DND-41 (cell line): ENCODE measurements at regions not wholly inside any gene's neighbourhood (a gene's known extent, or its start where the extent isn't known, plus 50 kb on each side); places are given as distances from the start of the nearest gene placed in this dataset.
A peak's percentile ranks its signal among the peaks of the same experiment; 100 is the strongest.

Experiments used
- ATAC-seq: fragments of 200-7000 bp; cut with Tn5 transposase; 3 replicates; pipeline ENCODE4 v1.9.1; 2021; ENCODE audit warnings: low read depth; ENCODE audit not compliant: insufficient read depth
- DNase-seq: peaks from one replicate; pipeline ENCODE4 v3.0.0-alpha.2; 2020
- H2AFZ ChIP-seq: 2 replicates; pipeline ENCODE4 v1.6.0; 2012; ENCODE audit warnings: low read depth, low read length
- H3K27ac ChIP-seq: 2 replicates; pipeline ENCODE4 v1.5.1; 2012; ENCODE audit warnings: low read length, inconsistent platforms
- H3K27me3 ChIP-seq: fragments of 200-600 bp; sonication (generic); 2 replicates; pipeline ENCODE4 v1.6.0; 2012; ENCODE audit warnings: low read length, mild to moderate bottlenecking, inconsistent platforms; ENCODE audit not compliant: insufficient read depth, poor library complexity
- H3K36me3 ChIP-seq: 2 replicates; pipeline ENCODE4 v1.5.1; 2012; ENCODE audit warnings: low read length, inconsistent platforms; ENCODE audit not compliant: insufficient read depth
- H3K4me1 ChIP-seq: 2 replicates; pipeline ENCODE4 v1.5.1; 2012; ENCODE audit warnings: mild to moderate bottlenecking, low read length; ENCODE audit not compliant: insufficient read depth
- H3K4me2 ChIP-seq: 2 replicates; pipeline ENCODE4 v1.6.0; 2012; ENCODE audit warnings: mild to moderate bottlenecking, moderate library complexity, low read length, inconsistent platforms; ENCODE audit not compliant: insufficient read depth
- H3K4me3 ChIP-seq, 2 experiments: fragments of 200-600 bp in 1 of 2; shearing (Covaris generic) in 1 of 2; 2 replicates each; pipeline ENCODE4 v1.5.1; 2012 to 2016; ENCODE audit warnings: inconsistent platforms in 2 of 2, low read length in 2 of 2, mild to moderate bottlenecking in 2 of 2, low read depth in 1 of 2, moderate library complexity in 1 of 2
- H3K79me2 ChIP-seq: 2 replicates; pipeline ENCODE4 v1.6.0; 2012; ENCODE audit warnings: low read length, inconsistent platforms; ENCODE audit not compliant: insufficient read depth
- H3K9ac ChIP-seq: 2 replicates; pipeline ENCODE4 v1.6.0; 2012; ENCODE audit warnings: low read depth, mild to moderate bottlenecking, inconsistent platforms, low read length, moderate library complexity
- H3K9me3 ChIP-seq: 2 replicates; pipeline ENCODE4 v1.5.1; 2012; ENCODE audit warnings: low read length, moderate library complexity, mild to moderate bottlenecking, inconsistent platforms; ENCODE audit not compliant: insufficient read depth, severe bottlenecking
- H4K20me1 ChIP-seq: 2 replicates; pipeline ENCODE4 v1.6.0; 2012; ENCODE audit warnings: low read length; ENCODE audit not compliant: insufficient read depth
- EZH2 ChIP-seq: IDR thresholded peaks from 3 replicates; pipeline ENCODE4 v1.6.1; 2012; ENCODE audit warnings: borderline replicate concordance, low read depth, mild to moderate bottlenecking, moderate library complexity, low read length, inconsistent platforms; ENCODE audit not compliant: severe bottlenecking
- TF ChIP-seq, protein P1 (sequence below): IDR thresholded peaks from 2 replicates; pipeline ENCODE4 v1.5.1; 2012; ENCODE audit warnings: borderline replicate concordance, low read length, moderate library complexity, mild to moderate bottlenecking; ENCODE audit not compliant: poor library complexity, severe bottlenecking; ENCODE audit errors: extremely low read depth

DNA sequence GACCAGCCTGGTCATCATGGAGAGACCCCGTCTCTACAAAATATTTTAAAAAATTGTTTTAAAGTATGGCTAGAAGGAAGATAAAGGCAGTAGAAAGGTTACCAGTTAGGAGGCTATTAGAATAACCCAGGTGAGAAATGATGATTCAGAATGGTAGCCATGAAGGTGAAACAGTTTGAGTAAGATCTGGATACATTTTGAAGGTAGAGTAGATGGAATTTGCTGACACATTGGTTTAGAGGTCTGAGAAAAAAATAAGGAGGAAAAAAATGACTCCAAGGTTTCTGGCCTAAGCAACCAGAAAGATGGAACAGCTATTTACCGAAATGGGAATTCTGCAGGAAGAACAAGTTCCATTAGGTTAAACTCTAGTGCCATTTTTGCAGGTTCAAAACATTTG is 167.9 kb upstream of the TAB2 start:
- Histone ChIP-seq H3K4me3 (no peak overlapping the region), H2AFZ (no peak overlapping the region), H3K4me2 (no peak overlapping the region), H3K9me3 (no peaks in the 10 kb centered on the region), H3K4me1 (peaks cover 40% of the 10 kb centered on the region), H3K79me2 (no peaks in the 10 kb centered on the region), H3K9ac (no peak overlapping the region), H3K36me3 (no peaks in the 10 kb centered on the region), H3K27ac (no peak overlapping the region), H3K27me3 (no peaks in the 10 kb centered on the region), H4K20me1 (no peaks in the 10 kb centered on the region)
- ATAC-seq (no peak), DNase-seq (no peak)
- TF ChIP-seq, protein P1, sequence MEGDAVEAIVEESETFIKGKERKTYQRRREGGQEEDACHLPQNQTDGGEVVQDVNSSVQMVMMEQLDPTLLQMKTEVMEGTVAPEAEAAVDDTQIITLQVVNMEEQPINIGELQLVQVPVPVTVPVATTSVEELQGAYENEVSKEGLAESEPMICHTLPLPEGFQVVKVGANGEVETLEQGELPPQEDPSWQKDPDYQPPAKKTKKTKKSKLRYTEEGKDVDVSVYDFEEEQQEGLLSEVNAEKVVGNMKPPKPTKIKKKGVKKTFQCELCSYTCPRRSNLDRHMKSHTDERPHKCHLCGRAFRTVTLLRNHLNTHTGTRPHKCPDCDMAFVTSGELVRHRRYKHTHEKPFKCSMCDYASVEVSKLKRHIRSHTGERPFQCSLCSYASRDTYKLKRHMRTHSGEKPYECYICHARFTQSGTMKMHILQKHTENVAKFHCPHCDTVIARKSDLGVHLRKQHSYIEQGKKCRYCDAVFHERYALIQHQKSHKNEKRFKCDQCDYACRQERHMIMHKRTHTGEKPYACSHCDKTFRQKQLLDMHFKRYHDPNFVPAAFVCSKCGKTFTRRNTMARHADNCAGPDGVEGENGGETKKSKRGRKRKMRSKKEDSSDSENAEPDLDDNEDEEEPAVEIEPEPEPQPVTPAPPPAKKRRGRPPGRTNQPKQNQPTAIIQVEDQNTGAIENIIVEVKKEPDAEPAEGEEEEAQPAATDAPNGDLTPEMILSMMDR, result no peak
- TF ChIP-seq EZH2, result no peak

DNA sequence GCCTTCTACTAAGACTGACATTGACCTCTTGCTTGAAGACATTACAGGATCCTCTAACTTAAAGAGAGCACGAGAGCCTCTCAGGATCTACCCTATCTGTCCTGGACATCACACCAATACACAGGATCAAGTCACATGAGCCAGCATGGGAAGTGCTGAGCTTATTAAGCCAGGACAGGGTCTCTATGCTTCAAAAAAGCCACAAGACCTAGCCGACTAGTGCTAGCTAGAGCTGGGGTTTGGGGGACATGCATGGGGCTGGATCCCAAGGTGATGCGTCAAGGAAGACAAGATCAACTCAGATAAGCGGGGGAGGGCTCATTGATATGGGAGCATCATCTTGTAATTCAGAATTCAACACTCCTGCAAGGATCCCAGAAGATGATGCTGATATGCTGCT is 167.2 kb upstream of the TAB2 start:
- no peaks in the 10 kb centered on the region for H4K20me1 ChIP-seq
- no peak for TF ChIP-seq EZH2
- TF ChIP-seq, protein P1, result no peak
- no peak overlapping the region for H3K9ac ChIP-seq
- no peaks in the 10 kb centered on the region for H3K79me2 ChIP-seq
- H3K27me3 ChIP-seq, result no peaks in the 10 kb centered on the region
- no peak overlapping the region for H3K4me3 ChIP-seq
- H3K4me2 ChIP-seq, result no peak overlapping the region
- peaks cover 41% of the 10 kb centered on the region for H3K4me1 ChIP-seq
- H3K36me3 ChIP-seq, result no peaks in the 10 kb centered on the region
- no peak for ATAC-seq
- no peak for DNase-seq
- H3K9me3 ChIP-seq, result no peaks in the 10 kb centered on the region
- no peak overlapping the region for H2AFZ ChIP-seq
- H3K27ac ChIP-seq, result no peak overlapping the region

DNA sequence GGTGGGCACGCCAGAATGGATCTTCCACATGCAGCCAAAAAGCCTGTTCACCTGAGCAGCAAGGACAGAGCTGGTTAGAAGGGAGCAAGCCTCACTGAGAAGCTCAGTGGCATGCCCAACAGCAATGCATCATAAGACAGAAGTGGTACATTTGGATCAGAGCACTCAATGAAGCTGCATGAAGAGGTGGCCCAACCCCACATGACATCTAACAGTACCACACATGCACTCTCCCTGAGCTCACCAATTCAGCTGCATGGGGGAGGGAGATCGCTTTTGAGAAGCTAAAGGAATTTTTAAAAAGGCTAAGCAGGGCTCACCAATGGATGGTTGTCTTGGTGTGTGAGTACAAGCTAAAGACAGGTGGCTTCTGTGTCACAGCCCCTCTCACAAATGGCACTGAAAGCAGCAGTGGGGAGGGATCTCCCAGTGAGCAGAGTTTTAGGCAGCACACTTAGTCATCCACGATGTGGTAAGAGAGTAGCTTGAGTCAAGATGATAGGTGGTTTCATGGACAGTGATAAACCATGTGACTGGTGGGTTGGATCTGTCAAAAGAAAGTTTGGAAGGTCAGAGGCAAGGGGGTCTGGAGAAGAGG is 166.6 kb upstream of the TAB2 start:
- Histone ChIP-seq H3K36me3 (no peaks in the 10 kb centered on the region), H3K4me2 (no peak overlapping the region), H3K27me3 (no peaks in the 10 kb centered on the region)

More for the DNA sequence above, 166.6 kb upstream of the TAB2 start:
- Histone ChIP-seq H3K27ac (0 out of 2 replicates have a peak overlapping the region, but pooled peaks have one; percentile 6), H4K20me1 (no peaks in the 10 kb centered on the region), H3K79me2 (no peaks in the 10 kb centered on the region), H3K9ac (no peak overlapping the region), H2AFZ (no peak overlapping the region), H3K4me3 (no peak overlapping the region), H3K9me3 (no peaks in the 10 kb centered on the region), H3K4me1 (peaks cover 41% of the 10 kb centered on the region)
- no peak for DNase-seq
- peak; percentile 52 for ATAC-seq
- TF ChIP-seq, protein P1, result no peak
- TF ChIP-seq EZH2, result no peak
